ENCODE measurements at regions not wholly inside any gene's neighbourhood (a gene's known extent, or its start where the extent isn't known, plus 50 kb on each side); places are given as distances from the start of the nearest gene placed in this dataset.

- DNase-seq = no peak
Observed at GRCh38 chr10:28812384-28813372, 135.4 kb downstream of the BAMBI start.

- DNase-seq = no peak
Observed at GRCh38 chr10:28815681-28816080, 138.4 kb downstream of the BAMBI start.

GRCh38 chr10:28822719-28823464 lies 145.6 kb downstream of the BAMBI start:
- DNase-seq = no peak

- DNase-seq = no peak
Observed at GRCh38 chr10:28823501-28824075, 146.3 kb downstream of the BAMBI start.

- no peak for DNase-seq
Observed at GRCh38 chr10:28833313-28833712, 156.0 kb downstream of the BAMBI start.

GRCh38 chr10:28836435-28836743 lies 159.1 kb downstream of the BAMBI start:
- DNase-seq = no peak

- no peak for DNase-seq
Observed at GRCh38 chr10:28837613-28838390, 160.5 kb downstream of the BAMBI start.

GRCh38 chr10:28838908-28839307 lies 161.6 kb downstream of the BAMBI start:
- DNase-seq = no peak

- peak; percentile 21 for DNase-seq
Observed at GRCh38 chr10:28839600-28840007, 162.3 kb downstream of the BAMBI start.

GRCh38 chr10:28840202-28840601 lies 162.9 kb downstream of the BAMBI start:
- DNase-seq = no peak

GRCh38 chr10:28840971-28841370 lies 163.7 kb downstream of the BAMBI start:
- DNase-seq = no peak

GRCh38 chr10:28841625-28842024 lies 164.3 kb downstream of the BAMBI start:
- no peak for DNase-seq

GRCh38 chr10:28842321-28842720 lies 165.0 kb downstream of the BAMBI start:
- no peak for DNase-seq

- no peak for DNase-seq
Observed at GRCh38 chr10:28845009-28845682, 167.8 kb downstream of the BAMBI start.

GRCh38 chr10:28849309-28849708 lies 172.0 kb downstream of the BAMBI start:
- no peak for DNase-seq

GRCh38 chr10:28849821-28850220 lies 172.5 kb downstream of the BAMBI start:
- no peak for DNase-seq

GRCh38 chr10:28850784-28851183 lies 173.5 kb downstream of the BAMBI start:
- DNase-seq = no peak

GRCh38 chr10:28853195-28853594 lies 175.9 kb downstream of the BAMBI start:
- no peak for DNase-seq

- DNase-seq = no peak
Observed at GRCh38 chr10:28857164-28857563, 179.8 kb downstream of the BAMBI start.

- no peak for DNase-seq
Observed at GRCh38 chr10:28858646-28859045, 181.3 kb downstream of the BAMBI start.

GRCh38 chr10:28859791-28860190 lies 182.5 kb downstream of the BAMBI start:
- no peak for DNase-seq

- DNase-seq = no peak
Observed at GRCh38 chr10:28862219-28862618, 184.9 kb downstream of the BAMBI start.
